ENCODE measurements at regions not wholly inside any gene's neighbourhood (a gene's known extent, or its start where the extent isn't known, plus 50 kb on each side); places are given as distances from the start of the nearest gene placed in this dataset.

DNA sequence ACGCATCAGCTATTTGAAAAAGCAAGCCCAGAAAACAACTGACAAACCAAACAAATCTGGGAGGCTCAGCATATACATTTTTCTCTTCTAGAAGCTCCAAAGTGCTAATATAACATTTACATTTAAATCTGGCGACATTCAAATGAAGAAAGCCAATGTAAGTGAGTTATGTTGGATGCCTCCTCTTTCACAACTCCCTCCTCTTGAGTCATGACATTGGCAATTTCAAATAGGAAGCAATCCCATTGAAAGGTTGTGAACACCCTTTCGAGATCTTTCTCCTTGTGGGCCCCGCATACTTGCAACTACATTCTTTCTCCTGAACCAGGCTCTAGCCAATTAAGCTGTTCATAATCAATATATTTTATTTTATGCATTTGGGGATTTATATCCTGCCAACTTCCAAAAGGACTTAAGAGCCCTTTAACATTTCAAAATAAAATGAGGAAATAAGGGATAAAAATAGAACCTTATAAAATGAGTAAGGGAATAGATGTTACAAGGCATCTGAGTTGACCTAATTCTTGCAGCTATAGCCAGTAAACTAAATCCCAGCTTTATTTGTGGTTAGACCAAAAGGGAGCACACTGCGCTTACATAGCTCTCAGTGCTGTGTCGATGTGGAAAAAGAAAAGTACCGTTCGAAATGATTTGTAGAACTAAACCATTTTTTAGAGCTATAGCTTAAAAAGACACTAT is 129.5 kb upstream of the SESN3 start:
- DNase-seq (ENCODE audit: low read depth) = no peak

DNA sequence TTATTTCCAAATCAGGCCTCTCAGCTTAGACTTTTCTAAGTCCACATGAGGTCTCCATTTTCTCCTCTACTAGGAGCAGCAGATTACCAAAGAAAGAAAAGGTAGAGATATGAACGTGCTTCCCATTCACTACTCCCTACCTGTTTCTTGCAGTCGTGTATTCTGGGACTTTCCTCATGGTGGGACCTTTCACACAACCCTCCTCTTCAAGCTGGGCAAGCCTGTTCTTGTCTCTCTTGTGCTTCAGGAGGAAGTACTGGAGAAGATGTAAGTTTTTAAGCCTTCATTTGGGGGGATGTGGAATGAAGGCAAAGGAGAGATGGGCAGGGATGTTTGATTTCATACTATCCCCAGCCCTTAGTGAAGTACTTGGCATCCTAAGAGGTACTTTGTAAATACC is 128.8 kb upstream of the SESN3 start:
- no peak for DNase-seq (ENCODE audit: low read depth)

DNA sequence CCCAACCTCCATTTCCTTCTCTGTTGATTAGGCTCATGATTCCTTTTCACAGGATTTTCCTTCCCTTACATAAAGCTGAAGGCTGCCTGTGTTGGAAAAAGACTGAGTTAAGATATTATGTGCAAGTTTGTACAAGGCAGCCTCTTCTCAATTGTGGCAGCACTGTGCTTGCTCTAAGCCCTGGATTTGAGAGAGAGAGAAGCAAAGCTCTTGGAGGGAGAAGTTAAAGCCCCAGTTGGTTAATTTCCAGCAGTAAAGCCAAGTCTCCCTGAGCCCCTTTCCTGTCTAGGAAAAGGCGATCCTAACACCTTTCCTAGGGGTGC is 128.3 kb upstream of the SESN3 start:
- DNase-seq (ENCODE audit: low read depth) = no peak

GRCh38 chr11:95358511-95359340 is 127.7 kb upstream of the SESN3 start:
- DNase-seq (ENCODE audit: low read depth) = peak; percentile 25

DNA sequence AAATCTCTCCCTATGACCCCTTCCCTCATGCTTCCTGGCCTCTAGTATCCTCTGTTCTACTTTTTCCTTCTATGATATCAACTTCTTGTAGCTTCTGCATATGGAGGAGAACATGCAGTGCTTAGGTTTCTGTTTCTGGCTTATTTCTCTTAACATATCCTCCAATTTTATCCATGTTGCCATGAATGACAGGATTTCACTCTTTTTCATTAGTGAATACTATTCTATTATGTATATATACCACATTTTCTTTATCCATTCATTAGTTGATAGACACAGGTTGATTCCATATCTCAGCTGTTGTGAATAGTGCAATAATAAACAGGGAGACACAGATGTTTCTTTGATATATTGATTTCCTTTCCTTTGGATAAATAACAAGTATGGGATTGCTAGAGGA is 123.3 kb upstream of the SESN3 start:
- DNase-seq (ENCODE audit: low read depth) = no peak

DNA sequence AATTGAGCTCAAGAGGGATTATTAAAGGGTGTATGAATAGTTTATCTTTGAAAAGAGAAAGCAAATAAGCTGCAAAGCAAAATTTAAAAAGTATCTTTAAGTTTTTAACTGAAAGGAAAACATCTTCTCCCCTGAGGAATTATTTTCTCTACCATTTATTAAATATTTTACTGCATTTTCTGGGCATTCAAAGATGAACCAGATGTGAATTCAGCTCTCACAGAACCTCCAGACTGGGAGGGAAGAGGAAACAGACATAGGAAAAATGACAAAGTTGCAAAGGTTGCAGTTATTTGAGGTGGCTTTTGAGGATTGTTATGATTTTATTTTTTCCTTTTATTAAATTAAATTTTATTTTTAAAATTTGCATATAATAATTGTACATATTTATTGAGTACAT is 122.7 kb upstream of the SESN3 start:
- no peak for DNase-seq (ENCODE audit: low read depth)

DNA sequence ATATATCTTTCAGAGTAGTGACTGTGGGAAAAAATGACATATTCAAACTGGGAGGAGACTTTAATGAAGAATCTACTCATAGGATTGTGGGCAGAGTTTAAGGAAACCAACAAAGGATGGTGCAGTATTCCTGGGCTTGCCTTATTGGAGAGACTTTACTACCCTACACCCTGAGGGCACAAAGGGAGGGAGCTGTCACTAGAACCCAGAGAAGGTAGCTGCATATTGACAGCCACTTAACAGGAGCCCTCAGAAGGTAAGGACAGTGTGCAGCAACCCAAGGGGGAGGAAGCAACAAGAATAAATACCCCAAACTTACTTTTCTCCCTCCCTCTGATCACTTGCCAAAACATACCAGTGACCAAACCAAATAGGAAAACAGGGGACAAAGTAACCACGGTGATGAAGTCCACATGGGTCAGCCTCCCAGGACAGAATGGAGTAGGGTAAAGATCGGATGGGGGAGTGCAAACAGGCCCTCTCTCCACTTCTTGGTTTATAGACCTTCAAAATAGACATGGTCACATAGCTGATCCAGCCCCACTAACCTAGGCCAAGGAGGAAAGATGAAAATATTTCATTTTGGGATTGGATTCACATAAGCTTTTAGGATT is 121.8 kb upstream of the SESN3 start:
- no peak for DNase-seq (ENCODE audit: low read depth)

DNA sequence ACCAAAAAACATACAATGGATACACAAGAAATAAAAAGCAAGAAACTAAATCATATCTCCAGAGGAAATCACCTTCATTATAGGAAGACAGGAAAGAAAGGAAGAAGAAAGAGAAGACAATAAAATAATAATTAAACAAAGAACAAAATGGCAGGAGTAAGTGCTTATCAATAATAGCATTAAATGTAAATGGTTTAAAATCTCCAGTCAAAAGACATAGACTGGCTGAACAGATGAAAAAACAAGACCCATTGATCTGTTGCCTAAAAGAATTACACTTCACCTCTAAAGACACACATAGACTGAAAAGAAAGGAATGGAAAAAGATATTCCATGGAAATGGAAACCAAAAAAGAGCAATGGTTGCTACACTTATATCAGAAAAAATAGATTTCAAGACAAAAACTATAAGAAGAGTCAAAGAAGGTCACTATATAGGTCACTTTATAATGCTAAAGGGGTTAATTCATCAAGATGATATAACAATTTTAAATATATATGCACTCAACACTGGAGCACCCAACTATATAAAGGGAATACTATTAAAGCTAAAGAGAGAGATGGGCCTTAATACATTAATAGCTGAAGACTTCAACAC is 118.4 kb upstream of the SESN3 start:
- no peak for DNase-seq (ENCODE audit: low read depth)

GRCh38 chr11:95346265-95346664 is 115.3 kb upstream of the SESN3 start:
- no peak for DNase-seq (ENCODE audit: low read depth)

DNA sequence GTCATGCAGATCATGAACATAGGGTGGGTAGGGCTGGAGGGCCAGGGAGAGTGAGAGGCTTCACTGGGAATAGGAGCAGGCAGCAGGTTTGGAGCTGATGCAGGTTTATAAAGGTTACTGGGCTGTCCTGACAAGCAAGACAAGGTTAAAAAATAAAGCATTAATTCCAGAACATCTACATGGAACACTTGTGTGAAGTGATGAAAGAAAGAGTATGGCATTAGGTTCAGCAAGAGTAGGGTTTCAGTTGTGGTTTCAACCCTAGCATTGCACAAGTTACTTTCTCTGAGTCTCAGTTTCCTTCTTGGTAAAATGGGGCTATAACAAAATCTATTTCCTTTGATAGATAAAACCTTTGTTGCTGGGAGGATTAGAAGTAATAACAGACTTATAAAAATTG is 114.6 kb upstream of the SESN3 start:
- DNase-seq (ENCODE audit: low read depth) = no peak

- DNase-seq (ENCODE audit: low read depth) = no peak
Measured at GRCh38 chr11:95344932-95345642, 114.1 kb upstream of the SESN3 start.

DNA sequence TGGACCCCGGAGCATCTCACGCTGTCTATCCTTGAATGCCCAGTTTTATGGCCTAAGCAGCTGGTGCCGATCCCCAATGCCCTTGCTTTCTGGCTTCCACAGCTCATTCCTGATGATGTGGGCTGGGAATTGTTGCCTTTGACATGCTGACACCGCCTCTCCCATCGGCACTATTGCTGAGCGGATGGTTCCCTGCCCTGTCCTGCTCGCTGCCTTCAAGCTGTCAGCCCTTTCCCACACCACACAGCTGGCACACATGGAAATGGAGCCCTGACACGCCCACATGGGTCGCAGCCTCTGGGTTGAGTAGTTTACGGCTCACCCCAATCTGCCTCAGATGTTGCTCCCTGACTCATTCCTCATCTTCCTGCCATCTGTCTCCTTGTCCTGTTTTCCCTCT is 110.2 kb upstream of the SESN3 start:
- DNase-seq (ENCODE audit: low read depth) = peak; percentile 8

- DNase-seq (ENCODE audit: low read depth) = no peak
Measured at GRCh38 chr11:95339086-95339901, 108.3 kb upstream of the SESN3 start.

DNA sequence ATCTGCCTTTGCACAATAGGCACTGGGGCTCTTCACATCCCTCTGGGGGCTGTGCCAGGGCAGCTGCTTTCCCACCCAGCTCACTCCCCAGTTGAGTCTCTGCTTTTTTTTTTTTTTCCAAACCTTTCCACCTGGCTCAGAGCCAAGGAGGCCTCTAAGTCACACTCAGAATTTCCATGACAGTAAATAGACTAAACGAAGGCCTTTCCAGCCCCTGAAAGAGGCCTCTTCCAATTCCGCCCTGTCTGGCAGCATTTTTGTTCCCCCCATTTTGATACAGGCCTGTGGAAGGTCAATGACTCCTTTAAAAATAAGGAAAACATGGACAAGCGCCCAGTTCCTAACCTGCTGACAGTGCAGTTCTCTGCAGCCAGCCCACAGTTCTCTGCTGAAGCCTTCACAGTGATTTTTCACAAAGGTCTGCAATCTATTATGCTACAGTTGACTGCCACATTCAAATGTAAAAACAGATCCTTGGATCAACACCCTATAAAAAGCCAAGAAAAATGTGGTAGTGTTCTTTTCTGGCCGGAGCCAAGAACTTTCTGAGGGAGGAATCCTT is 107.5 kb upstream of the SESN3 start:
- peak; percentile 8 for DNase-seq (ENCODE audit: low read depth)

- no peak for DNase-seq (ENCODE audit: low read depth)
Measured at GRCh38 chr11:95337972-95338429, 107.0 kb upstream of the SESN3 start.

DNA sequence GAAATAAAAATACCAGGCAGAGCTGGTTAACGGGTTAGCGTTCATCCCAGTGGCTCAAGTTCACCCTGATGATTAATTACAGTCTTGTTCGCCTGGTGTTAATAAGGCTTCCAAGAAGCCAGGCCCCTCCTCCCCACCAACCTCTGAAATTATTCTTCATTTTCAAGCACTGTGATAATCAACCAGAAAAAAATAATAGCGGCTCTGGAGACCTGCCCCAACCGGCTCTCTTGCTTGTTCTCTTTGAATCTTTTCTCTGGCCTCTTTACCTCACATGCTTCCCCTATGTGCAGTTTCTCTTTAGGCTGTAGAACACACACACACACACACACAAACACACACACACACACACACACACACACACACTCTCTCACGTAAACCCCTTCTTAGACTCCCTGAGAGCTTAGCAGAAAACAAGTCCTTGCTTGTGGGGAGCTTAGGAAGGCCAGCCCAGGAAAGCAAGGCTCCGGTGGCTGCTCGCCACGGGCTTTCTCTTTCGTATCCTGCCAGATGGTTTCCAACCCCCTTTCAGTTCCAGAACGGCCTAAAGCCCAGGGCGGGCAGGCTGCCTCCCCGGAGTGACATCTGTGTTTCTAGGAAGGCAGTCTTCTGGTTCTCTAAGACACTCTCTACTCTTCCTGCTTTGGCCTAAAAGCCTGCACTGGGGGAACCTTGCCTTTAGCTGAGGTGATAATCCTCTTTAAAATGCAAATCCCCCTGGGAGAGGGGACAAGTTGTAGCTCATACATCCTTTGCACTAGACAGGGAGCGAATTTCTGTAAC is 106.4 kb upstream of the SESN3 start:
- DNase-seq (ENCODE audit: low read depth) = no peak

DNA sequence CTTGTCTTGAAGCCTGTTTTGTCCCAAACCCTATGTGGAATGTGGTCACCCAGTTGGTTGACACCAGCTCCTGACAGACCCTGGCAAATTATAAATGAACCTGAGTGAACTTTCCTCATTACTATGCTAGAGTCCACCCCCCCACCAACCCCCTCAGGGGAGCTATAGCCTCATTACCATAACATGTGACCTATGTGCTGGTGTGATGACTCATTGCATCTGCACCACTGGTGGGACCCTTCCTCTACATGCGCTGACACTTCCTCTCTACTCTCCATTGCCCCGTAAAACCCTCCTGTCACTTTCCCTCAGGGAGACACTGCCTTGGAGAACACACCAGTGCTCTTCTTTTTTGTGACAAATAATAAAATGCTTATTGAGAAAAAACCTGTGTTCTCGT is 105.0 kb upstream of the SESN3 start:
- DNase-seq (ENCODE audit: low read depth) = no peak

GRCh38 chr11:95331161-95331560 is 100.2 kb upstream of the SESN3 start:
- DNase-seq (ENCODE audit: low read depth) = no peak

GRCh38 chr11:95330302-95330701 is 99.3 kb upstream of the SESN3 start:
- no peak for DNase-seq (ENCODE audit: low read depth)

Data from myocyte (in vitro differentiated cells).